GM13977 (cell line): ENCODE measurements at regions not wholly inside any gene's neighbourhood (a gene's known extent, or its start where the extent isn't known, plus 50 kb on each side); places are given as distances from the start of the nearest gene placed in this dataset.

Experiments
- DNase-seq: peaks from one replicate; pipeline ENCODE4 v3.0.0; 2012; ENCODE audit warnings: low spot score
- in situ Hi-C: fragments of 300-500 bp; cut with MboI; formaldehyde crosslinking; loops from one replicate; pipeline ENCODE4 v1.12.0; 2022; ENCODE audit warnings: low sequenced_read_pairs, low pct_unique_long_range_greater_than_20kb, mixed read lengths, inconsistent platforms; ENCODE audit not compliant: unreplicated experiment
- TF ChIP-seq, protein P1 (sequence below): IDR thresholded peaks from 2 replicates; pipeline ENCODE4 v1.5.1; 2012; ENCODE audit warnings: mild to moderate bottlenecking, control low read depth; ENCODE audit not compliant: insufficient read depth; ENCODE audit errors: extremely low read depth, missing control alignments

DNA sequence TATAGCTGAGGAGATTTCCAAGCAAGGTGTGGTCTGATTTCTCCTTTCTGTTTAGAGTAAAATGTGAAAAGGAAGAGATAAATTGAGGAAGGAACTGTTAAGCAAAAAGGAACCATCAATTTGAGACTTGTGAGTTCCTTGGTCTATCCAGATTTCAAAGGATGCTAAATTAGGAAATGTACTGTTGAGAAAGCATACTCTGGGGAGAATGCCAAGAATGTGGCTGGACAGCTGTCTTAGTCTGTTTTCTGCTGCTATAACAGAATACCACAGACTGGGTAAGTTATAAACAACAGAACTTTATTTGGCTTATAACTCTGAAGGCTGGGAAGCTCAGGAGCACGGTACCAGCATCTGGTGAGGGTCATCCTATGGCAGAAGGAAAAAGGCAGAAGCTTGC lies 1097.2 kb downstream of the TDRD15 start:
- DNase-seq: no peak
- in situ Hi-C loops: no loop called here
- TF ChIP-seq, protein P1, sequence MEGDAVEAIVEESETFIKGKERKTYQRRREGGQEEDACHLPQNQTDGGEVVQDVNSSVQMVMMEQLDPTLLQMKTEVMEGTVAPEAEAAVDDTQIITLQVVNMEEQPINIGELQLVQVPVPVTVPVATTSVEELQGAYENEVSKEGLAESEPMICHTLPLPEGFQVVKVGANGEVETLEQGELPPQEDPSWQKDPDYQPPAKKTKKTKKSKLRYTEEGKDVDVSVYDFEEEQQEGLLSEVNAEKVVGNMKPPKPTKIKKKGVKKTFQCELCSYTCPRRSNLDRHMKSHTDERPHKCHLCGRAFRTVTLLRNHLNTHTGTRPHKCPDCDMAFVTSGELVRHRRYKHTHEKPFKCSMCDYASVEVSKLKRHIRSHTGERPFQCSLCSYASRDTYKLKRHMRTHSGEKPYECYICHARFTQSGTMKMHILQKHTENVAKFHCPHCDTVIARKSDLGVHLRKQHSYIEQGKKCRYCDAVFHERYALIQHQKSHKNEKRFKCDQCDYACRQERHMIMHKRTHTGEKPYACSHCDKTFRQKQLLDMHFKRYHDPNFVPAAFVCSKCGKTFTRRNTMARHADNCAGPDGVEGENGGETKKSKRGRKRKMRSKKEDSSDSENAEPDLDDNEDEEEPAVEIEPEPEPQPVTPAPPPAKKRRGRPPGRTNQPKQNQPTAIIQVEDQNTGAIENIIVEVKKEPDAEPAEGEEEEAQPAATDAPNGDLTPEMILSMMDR: no peak

DNA sequence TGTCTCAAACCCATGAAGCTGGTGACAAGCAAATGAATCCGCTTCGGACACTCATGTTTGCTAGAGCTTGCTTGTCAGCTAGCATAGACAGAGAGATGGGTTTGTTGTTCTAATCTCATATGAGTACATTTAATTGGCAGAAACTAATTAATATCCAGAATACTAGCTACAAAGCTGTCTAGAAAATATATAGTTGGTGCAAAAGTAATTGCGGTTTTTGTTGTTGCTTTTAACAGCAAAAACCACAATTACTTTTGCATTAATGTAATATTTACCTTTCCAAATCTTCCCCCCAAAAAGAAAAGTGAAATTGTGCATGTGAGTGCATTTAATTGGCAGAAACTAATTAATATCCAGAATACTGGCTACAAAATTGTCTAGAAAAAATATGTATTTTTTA lies 1115.2 kb downstream of the TDRD15 start:
- TF ChIP-seq, protein P1: no peak
- in situ Hi-C loops: no loop called here

DNA sequence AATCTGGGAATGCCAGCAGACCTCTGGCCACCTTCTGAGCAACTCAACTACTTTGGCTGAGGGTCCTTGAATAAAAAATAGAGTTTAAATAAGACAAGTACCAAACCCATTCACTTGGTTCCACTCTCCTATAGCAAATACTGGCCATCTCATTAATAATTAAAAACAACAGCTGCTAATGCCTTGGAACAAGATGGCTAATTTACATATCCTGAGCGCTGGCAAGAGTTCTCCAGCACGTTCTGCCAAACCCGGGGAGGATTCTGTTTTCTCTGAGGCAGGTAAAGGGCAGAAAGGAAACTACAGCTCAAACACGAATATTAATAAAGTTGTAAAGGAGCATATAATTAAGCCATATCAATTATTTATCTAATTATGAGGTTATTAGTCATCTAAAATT lies 1123.7 kb downstream of the TDRD15 start:
- in situ Hi-C loops: no loop called here
- TF ChIP-seq, protein P1: no peak
- DNase-seq: no peak

More for the DNA sequence above, 1115.2 kb downstream of the TDRD15 start:
- no peak for DNase-seq

DNA sequence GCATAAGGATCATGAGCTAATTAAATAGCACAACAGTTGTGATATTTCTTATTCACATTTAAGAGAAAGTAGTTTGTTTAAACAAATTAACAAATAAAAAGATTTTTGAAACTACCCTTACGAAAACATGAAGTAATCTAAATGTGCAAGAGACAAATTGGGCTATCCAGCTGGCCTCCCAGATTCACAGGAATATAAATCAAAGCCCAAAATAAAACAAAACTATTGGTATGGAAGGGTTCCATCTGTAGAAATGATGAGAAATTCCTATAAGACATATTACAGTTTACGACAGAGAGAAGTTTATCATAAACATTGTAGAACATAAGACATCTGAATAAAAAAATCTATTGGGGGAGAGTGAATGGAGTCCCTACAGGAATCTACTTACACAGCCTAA lies 1125.1 kb downstream of the TDRD15 start:
- DNase-seq: no peak
- TF ChIP-seq, protein P1: no peak
- in situ Hi-C loops: no loop called here

DNA sequence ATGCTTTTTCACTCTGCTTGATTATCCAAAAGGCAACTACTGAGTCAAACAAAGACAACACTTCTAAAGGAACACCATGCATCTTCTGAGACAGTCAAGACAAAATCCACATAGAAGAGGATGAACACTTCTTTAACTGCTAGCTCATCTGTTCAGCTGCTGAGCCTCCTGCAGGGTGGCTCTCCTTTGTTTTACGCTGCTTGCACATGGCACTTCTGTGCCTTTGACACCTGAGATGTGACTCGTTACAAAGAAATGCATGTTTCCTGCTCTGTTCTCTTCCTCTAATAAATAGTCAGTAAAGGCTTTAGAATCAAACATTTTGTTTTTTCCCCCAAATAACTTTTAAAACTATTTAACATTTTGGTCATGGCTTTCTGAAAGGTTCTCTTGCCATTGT lies 1129.4 kb downstream of the TDRD15 start:
- in situ Hi-C loops: no loop called here
- DNase-seq: no peak
- TF ChIP-seq, protein P1: no peak

DNA sequence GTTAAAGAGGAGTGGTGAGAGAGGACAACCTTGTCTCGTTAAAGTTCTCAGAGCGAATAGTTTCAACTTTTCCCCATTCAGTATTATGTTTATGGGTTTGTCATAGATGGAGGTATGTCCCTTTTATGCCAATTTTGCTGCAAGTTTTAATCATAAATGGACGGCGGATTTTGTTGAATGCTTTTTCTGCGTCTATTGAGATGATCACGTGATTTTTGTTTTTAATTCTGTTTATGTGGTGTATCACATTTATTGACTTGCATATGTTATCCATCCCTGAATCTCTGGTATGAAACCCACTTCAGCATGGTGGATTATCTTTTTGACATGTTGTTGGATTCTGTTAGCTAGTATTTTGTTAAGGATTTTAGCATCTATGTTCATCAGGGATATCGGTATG lies 1123.8 kb upstream of the KLHL29 start:
- no peak for DNase-seq
- in situ Hi-C loops: no loop called here
- TF ChIP-seq, protein P1: no peak

DNA sequence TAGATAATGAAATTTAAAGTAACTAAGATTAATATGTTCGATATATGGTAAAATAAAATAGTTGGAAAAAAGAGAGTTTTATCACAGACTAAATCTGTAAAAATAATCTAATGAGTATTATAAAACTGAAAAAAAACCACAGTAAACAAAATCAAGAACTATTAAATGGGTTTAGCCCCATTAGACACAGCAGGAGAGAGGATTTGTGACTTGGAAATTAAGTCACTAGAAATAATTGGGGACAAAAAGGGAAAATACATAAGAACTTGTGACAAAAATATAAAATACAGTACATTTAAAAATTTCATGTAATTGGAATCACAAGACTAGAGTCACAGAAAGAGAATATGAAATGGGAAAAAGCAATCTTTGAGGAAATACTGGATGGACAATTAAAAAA lies 1114.6 kb upstream of the KLHL29 start:
- TF ChIP-seq, protein P1: no peak
- no peak for DNase-seq
- in situ Hi-C loops: no loop called here
